H1 (cell line): ENCODE measurements at regions not wholly inside any gene's neighbourhood (a gene's known extent, or its start where the extent isn't known, plus 50 kb on each side); places are given as distances from the start of the nearest gene placed in this dataset.

Experiments used
- CTCF ChIA-PET: fragments of 300-600 bp; sonication (Branson Sonifier 250); formaldehyde crosslinking; loops from one replicate; lab custom pipeline; 2021; ENCODE audit not compliant: partially characterized antibody; lab: Charles Lee
- POLR2A ChIA-PET: fragments of 300-600 bp; sonication (Branson Sonifier 250); formaldehyde crosslinking; loops from one replicate; lab custom pipeline; 2021; ENCODE audit warnings: inconsistent platforms; ENCODE audit not compliant: partially characterized antibody; lab: Charles Lee
- DNase-seq, 2 experiments: peaks; one replicate each; pipeline versions ENCODE4 v3.0.0 to v3.0.0-alpha.2; 2010 to 2022; ENCODE audit warnings: low spot score in 2 of 2, low read depth in 1 of 2, mixed read lengths in 1 of 2
- FAIRE-seq: peaks from 2 replicates; lab custom pipeline; 2011; peaks lifted over from hg19 to GRCh38; lab: Jason Lieb, UNC
- H2AFZ ChIP-seq: 2 replicates; pipeline ENCODE4 v1.8.1; 2012; ENCODE audit warnings: low read length, inconsistent platforms
- H2AK5ac ChIP-seq: 2 replicates; pipeline ENCODE4 v1.6.1; 2013; ENCODE audit warnings: low read depth, low read length
- H2BK120ac ChIP-seq: replicated peaks from 2 replicates; pipeline ENCODE3; 2013; ENCODE audit warnings: low read depth, low read length, inconsistent platforms
- H2BK12ac ChIP-seq: 2 replicates; pipeline ENCODE4 v1.6.1; 2013; ENCODE audit warnings: low read depth, low read length
- H2BK15ac ChIP-seq: 2 replicates; pipeline ENCODE4 v1.6.1; 2013; ENCODE audit warnings: low read length
- H2BK20ac ChIP-seq: 2 replicates; pipeline ENCODE4 v1.6.1; 2013; ENCODE audit warnings: low read length
- H2BK5ac ChIP-seq: 2 replicates; pipeline ENCODE4 v1.6.1; 2013; ENCODE audit warnings: low read depth, low read length
- H3K14ac ChIP-seq: 2 replicates; pipeline ENCODE4 v1.6.1; 2013; ENCODE audit warnings: inconsistent platforms; ENCODE audit not compliant: insufficient read length
- H3K18ac ChIP-seq: 2 replicates; pipeline ENCODE4 v1.6.1; 2013; ENCODE audit warnings: low read length; ENCODE audit errors: extremely low read depth
- H3K23ac ChIP-seq: 2 replicates; pipeline ENCODE4 v1.6.1; 2013; ENCODE audit warnings: inconsistent platforms; ENCODE audit not compliant: insufficient read length
- H3K23me2 ChIP-seq: 2 replicates; pipeline ENCODE4 v1.6.1; 2013; ENCODE audit warnings: low read depth, low read length
- H3K27ac ChIP-seq: 2 replicates; pipeline ENCODE4 v1.6.1; 2011; ENCODE audit warnings: low read depth, low read length, inconsistent platforms
- H3K27me3 ChIP-seq, 4 experiments: replicated peaks in 1 of 4; 1 replicate in 1 of 4; 2 replicates in 3 of 4; pipeline versions ENCODE4 v1.6.1 to v1.8.1; 2011 to 2013; ENCODE audit warnings: low read length in 3 of 4, mild to moderate bottlenecking in 3 of 4, inconsistent platforms in 2 of 4, mixed read lengths in 2 of 4, moderate library complexity in 1 of 4; ENCODE audit not compliant: control insufficient read depth in 3 of 4, insufficient read depth in 3 of 4; ENCODE audit errors: extremely low read depth in 1 of 4
- H3K36me3 ChIP-seq, 4 experiments: 2 replicates each; pipeline versions ENCODE4 v1.6.1 to v1.8.1; 2011 to 2013; ENCODE audit warnings: mild to moderate bottlenecking in 4 of 4, low read length in 3 of 4, moderate library complexity in 2 of 4, control low read depth in 1 of 4, inconsistent platforms in 1 of 4; ENCODE audit not compliant: insufficient read depth in 4 of 4, control insufficient read depth in 2 of 4
- H3K4ac ChIP-seq: replicated peaks from 2 replicates; pipeline ENCODE3; 2013; ENCODE audit warnings: low read length, low read depth, mixed read lengths, inconsistent platforms; ENCODE audit not compliant: insufficient read length
- H3K4me1 ChIP-seq, 4 experiments: replicated peaks in 1 of 4; 1 replicate in 1 of 4; 2 replicates in 3 of 4; pipeline versions ENCODE4 v1.6.1 to v1.8.1; 2011 to 2013; ENCODE audit warnings: low read length in 3 of 4, inconsistent platforms in 2 of 4, mixed read lengths in 1 of 4; ENCODE audit not compliant: insufficient read depth in 4 of 4, control insufficient read depth in 3 of 4
- H3K4me2 ChIP-seq, 2 experiments: 2 replicates each; pipeline versions ENCODE4 v1.6.1 to v1.8.1; 2011 to 2013; ENCODE audit warnings: low read depth in 2 of 2, low read length in 2 of 2, control low read depth in 1 of 2, inconsistent platforms in 1 of 2, mild to moderate bottlenecking in 1 of 2; ENCODE audit not compliant: insufficient read depth in 1 of 2
- H3K4me3 ChIP-seq, 4 experiments: fragments of 200-600, 300-600 bp in 1 of 4; sonication (generic), shearing (Covaris generic), sonication (Bioruptor Twin) in 1 of 4; 2 replicates each; pipeline versions ENCODE4 v1.5.1 to v1.8.1; 2011 to 2016; ENCODE audit warnings: low read length in 4 of 4, low read depth in 3 of 4, control low read depth in 2 of 4, inconsistent platforms in 2 of 4, mild to moderate bottlenecking in 2 of 4, mixed read lengths in 1 of 4, moderate library complexity in 1 of 4; ENCODE audit not compliant: insufficient read depth in 2 of 4; ENCODE audit errors: extremely low read depth in 1 of 4
- H3K56ac ChIP-seq: replicated peaks from 2 replicates; pipeline ENCODE3; 2013; ENCODE audit warnings: low read depth, mild to moderate bottlenecking, mixed read lengths, low read length, inconsistent platforms; ENCODE audit not compliant: insufficient read length
- H3K79me1 ChIP-seq: 2 replicates; pipeline ENCODE4 v1.6.1; 2013; ENCODE audit warnings: low read depth, low read length, control low read depth
- H3K79me2 ChIP-seq, 2 experiments: 2 replicates each; pipeline versions ENCODE4 v1.6.1 to v1.8.1; 2012 to 2013; ENCODE audit warnings: low read length in 2 of 2, mild to moderate bottlenecking in 2 of 2, inconsistent platforms in 1 of 2; ENCODE audit not compliant: insufficient read depth in 2 of 2, control insufficient read depth in 1 of 2
- H3K9ac ChIP-seq, 4 experiments: replicated peaks in 1 of 4; 1 replicate in 1 of 4; 2 replicates in 3 of 4; pipeline versions ENCODE4 v1.6.1 to v1.8.1; 2011 to 2013; ENCODE audit warnings: low read depth in 3 of 4, low read length in 3 of 4, control low read depth in 2 of 4, mild to moderate bottlenecking in 2 of 4, moderate library complexity in 2 of 4, inconsistent platforms in 1 of 4; ENCODE audit errors: extremely low read depth in 1 of 4
- H3K9me3 ChIP-seq, 2 experiments: 2 replicates each; pipeline versions ENCODE4 v1.6.1 to v1.8.1; 2012 to 2013; ENCODE audit warnings: mild to moderate bottlenecking in 2 of 2, moderate library complexity in 2 of 2, control low read depth in 1 of 2, inconsistent platforms in 1 of 2, low read depth in 1 of 2, low read length in 1 of 2, mixed read lengths in 1 of 2; ENCODE audit not compliant: insufficient read depth in 2 of 2
- H4K20me1 ChIP-seq, 2 experiments: replicated peaks in 1 of 2; 2 replicates each; pipeline versions ENCODE3 to v1.8.1; 2011 to 2013; ENCODE audit warnings: inconsistent platforms in 2 of 2, low read length in 2 of 2, mild to moderate bottlenecking in 1 of 2; ENCODE audit not compliant: insufficient read depth in 2 of 2, control insufficient read depth in 1 of 2
- H4K5ac ChIP-seq: 2 replicates; pipeline ENCODE4 v1.6.1; 2013; ENCODE audit warnings: low read length, low read depth, mixed read lengths, inconsistent platforms; ENCODE audit not compliant: insufficient read length
- H4K8ac ChIP-seq: 2 replicates; pipeline ENCODE4 v1.8.0; 2013; ENCODE audit warnings: mild to moderate bottlenecking, moderate library complexity, low read length, inconsistent platforms; ENCODE audit not compliant: insufficient read depth; ENCODE audit errors: extremely low read depth
- H4K91ac ChIP-seq: replicated peaks from 2 replicates; pipeline ENCODE3; 2013; ENCODE audit warnings: low read length, mixed read lengths, inconsistent platforms; ENCODE audit not compliant: insufficient read length
- ZNF274 ChIP-seq: IDR thresholded peaks from 2 replicates; pipeline ENCODE4 v1.7.0; 2012; ENCODE audit warnings: low read length, borderline replicate concordance; ENCODE audit errors: extremely low read depth
- whole genome bisulfite sequencing, 2 experiments: shearing (Covaris generic) in 1 of 2; methylation state at CpG; one replicate each; pipeline versions ENCODE4 v1.1.6 to v1.1.7; 2013 to 2015; ENCODE audit warnings: low lambda C conversion rate in 2 of 2, mixed read lengths in 2 of 2, inconsistent platforms in 1 of 2, low coverage in 1 of 2, missing lambda C conversion rate in 1 of 2; ENCODE audit not compliant: insufficient replicate concordance in 2 of 2, insufficient coverage in 1 of 2, insufficient read length in 1 of 2; ENCODE audit errors: extremely low coverage in 1 of 2, missing lambda C conversion rate in 1 of 2; 5-methylcytosine and 5-hydroxymethylcytosine counted together

- Histone ChIP-seq H3K9ac (no peak overlapping the region), H3K27ac (no peak overlapping the region), H3K4ac (no peak overlapping the region), H3K36me3 (no peaks in the 10 kb centered on the region), H3K27me3 (no peaks in the 10 kb centered on the region), H2BK5ac (no peak overlapping the region), H4K91ac (no peak overlapping the region), H3K4me3 (no peak overlapping the region), H3K23ac (no peak overlapping the region), H3K23me2 (no peaks in the 10 kb centered on the region; the same call in 1 of the 2 replicates), H3K18ac (no peak overlapping the region), H3K4me1 (peaks cover 3 to 20% (median 9%) of the 10 kb centered on the region in 4 experiments; a peak in 5 of 7 replicates), H4K20me1 (no peaks in the 10 kb centered on the region), H2AK5ac (no peak overlapping the region), H4K8ac (no peak overlapping the region), H4K5ac (no peak overlapping the region), H3K79me1 (no peaks in the 10 kb centered on the region), H3K79me2 (no peaks in the 10 kb centered on the region), H2BK120ac (no peak overlapping the region), H2BK20ac (no peak overlapping the region), H2BK15ac (no peak overlapping the region), H2AFZ (no peak overlapping the region), H3K9me3 (no peaks in the 10 kb centered on the region), H3K4me2 (no peak overlapping the region), H3K56ac (no peak overlapping the region), H3K14ac (no peak overlapping the region), H2BK12ac (no peak overlapping the region)
- POLR2A ChIA-PET, result no interaction called here
- no peak for DNase-seq
- no peak for FAIRE-seq
- CTCF ChIA-PET, result no interaction called here
- WGBS, 2 experiments, result 93% methylated on average over 2 of the region's 2 CpGs; no CpG with 5 or more reads in 1 of the 2 experiments
- no peak for TF ChIP-seq ZNF274
These were observed 141.3 kb downstream of the MAP3K7 start for GRCh38 chr6:90445533-90446108.
